Suprapubic skin (tissue), 4 donors: ENCODE measurements at regions not wholly inside any gene's neighbourhood (a gene's known extent, or its start where the extent isn't known, plus 50 kb on each side); places are given as distances from the start of the nearest gene placed in this dataset.

Experiments
- DNase-seq, 2 donors: peaks; one replicate each; pipeline ENCODE4 v3.0.0-alpha.2; 2019; ENCODE audit warnings: low spot score in 2 of 2
- H3K27ac ChIP-seq: fragments of 200-600 bp; sonication (generic); one replicate; pipeline ENCODE4 v1.5.1; 2019
- H3K27me3 ChIP-seq: fragments of 200-600 bp; sonication (generic); one replicate; pipeline ENCODE4 v1.5.1; 2019
- H3K36me3 ChIP-seq: fragments of 200-600 bp; sonication (generic); one replicate; pipeline ENCODE4 v1.5.1; 2019
- H3K4me1 ChIP-seq: fragments of 200-600 bp; sonication (generic); one replicate; pipeline ENCODE4 v1.5.1; 2019
- H3K4me3 ChIP-seq: fragments of 200-600 bp; sonication (generic); one replicate; pipeline ENCODE4 v1.5.1; 2019; ENCODE audit warnings: mild to moderate bottlenecking
- H3K9me3 ChIP-seq: fragments of 200-600 bp; sonication (generic); one replicate; pipeline ENCODE4 v1.5.1; 2019
- EP300 ChIP-seq: sonication (generic); formaldehyde crosslinking; IDR thresholded peaks from one replicate; pipeline ENCODE4 v1.6.1; 2017; ENCODE audit warnings: antibody characterized with exemption
- POLR2A ChIP-seq, 2 donors: fragments of 450-650 bp; IDR thresholded peaks; one replicate each; pipeline ENCODE4 v1.6.1; 2017; ENCODE audit warnings: antibody characterized with exemption in 2 of 2, mild to moderate bottlenecking in 2 of 2, moderate library complexity in 2 of 2
- POLR2AphosphoS5 ChIP-seq, 3 donors: sonication (generic); formaldehyde crosslinking; IDR thresholded peaks; one replicate each; pipeline ENCODE4 v1.6.1; 2017; ENCODE audit warnings: antibody characterized with exemption in 3 of 3
- WGBS: methylation state at CpG from one replicate; pipeline ENCODE4 v1.1.5; 2018; 5-methylcytosine and 5-hydroxymethylcytosine counted together
- TF ChIP-seq, protein P1 (sequence below), 2 donors: fragments of 200-600 bp in 1 of 2; fragments of 450-650 bp in 1 of 2; sonication (generic) in 1 of 2; IDR thresholded peaks; one replicate each; pipeline ENCODE4 v1.5.1; 2016 to 2019; ENCODE audit warnings: antibody characterized with exemption in 2 of 2, mild to moderate bottlenecking in 1 of 2, moderate library complexity in 1 of 2

DNA sequence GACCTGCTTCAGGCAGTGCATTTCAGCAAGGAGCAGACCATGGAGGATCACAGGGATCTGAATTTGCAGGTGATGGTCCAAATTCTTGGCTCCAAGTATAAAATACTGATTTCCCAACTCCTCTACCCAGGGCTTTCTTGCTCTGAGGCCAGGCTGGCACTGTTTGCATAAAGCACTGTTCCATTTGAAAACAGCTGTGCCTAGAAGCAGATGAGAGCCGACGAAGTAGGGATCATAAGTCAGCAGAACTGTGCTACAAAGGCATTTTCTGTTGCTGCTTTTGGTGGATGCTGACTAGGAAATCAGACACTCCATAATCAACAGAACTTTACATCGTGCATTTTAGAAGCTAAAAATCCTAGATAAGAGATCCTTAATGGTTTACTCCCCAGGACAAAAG is 126.4 kb downstream of the MAT2B start:
- Histone ChIP-seq H3K27ac (no peak overlapping the region), H3K4me3 (no peak overlapping the region), H3K9me3 (no peaks in the 10 kb centered on the region), H3K36me3 (no peaks in the 10 kb centered on the region), H3K4me1 (no peaks in the 10 kb centered on the region), H3K27me3 (no peaks in the 10 kb centered on the region)
- 38% methylated on average over 3 of the region's 3 CpGs for WGBS
- no peak for DNase-seq
- TF ChIP-seq, protein P1, sequence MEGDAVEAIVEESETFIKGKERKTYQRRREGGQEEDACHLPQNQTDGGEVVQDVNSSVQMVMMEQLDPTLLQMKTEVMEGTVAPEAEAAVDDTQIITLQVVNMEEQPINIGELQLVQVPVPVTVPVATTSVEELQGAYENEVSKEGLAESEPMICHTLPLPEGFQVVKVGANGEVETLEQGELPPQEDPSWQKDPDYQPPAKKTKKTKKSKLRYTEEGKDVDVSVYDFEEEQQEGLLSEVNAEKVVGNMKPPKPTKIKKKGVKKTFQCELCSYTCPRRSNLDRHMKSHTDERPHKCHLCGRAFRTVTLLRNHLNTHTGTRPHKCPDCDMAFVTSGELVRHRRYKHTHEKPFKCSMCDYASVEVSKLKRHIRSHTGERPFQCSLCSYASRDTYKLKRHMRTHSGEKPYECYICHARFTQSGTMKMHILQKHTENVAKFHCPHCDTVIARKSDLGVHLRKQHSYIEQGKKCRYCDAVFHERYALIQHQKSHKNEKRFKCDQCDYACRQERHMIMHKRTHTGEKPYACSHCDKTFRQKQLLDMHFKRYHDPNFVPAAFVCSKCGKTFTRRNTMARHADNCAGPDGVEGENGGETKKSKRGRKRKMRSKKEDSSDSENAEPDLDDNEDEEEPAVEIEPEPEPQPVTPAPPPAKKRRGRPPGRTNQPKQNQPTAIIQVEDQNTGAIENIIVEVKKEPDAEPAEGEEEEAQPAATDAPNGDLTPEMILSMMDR (IDR thresholded peaks at IDR 0.05) = no peak
- TF ChIP-seq POLR2A (IDR thresholded peaks at IDR 0.05) (no peak), EP300 (no peak), POLR2AphosphoS5 (IDR thresholded peaks at IDR 0.05) (no peak)

DNA sequence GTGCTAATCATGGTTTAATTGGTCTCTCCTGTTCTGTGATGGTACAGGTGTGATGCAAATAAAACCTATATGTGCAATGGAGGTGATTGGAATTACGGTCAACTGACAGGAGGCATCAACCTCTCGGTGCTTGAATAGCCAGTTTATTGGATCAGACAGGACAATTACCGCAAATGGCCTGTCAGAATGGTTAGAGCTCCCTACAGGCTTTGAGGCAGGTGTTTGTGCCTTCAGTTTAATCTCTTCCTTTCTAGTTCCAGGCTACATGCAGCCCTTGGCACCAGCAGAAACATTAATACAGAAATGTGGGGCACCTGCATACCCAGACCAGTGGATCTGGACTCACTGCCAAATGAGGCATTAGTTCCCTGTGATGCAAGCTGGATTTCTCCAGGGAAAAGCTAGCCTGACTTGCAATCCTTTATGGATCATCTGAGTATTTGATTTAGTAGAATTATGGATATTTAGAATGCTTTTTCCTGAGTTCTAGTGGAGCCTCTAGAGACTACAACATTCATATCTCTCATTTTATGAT is 128.6 kb downstream of the MAT2B start:
- no peak for DNase-seq
- 51% methylated on average over 3 of the region's 3 CpGs for WGBS
- H3K9me3 ChIP-seq = no peaks in the 10 kb centered on the region
- no peaks in the 10 kb centered on the region for H3K36me3 ChIP-seq
- H3K4me1 ChIP-seq = no peaks in the 10 kb centered on the region
- no peak overlapping the region for H3K4me3 ChIP-seq
- TF ChIP-seq POLR2AphosphoS5 (IDR thresholded peaks at IDR 0.05) = no peak
- no peak for TF ChIP-seq EP300
- TF ChIP-seq POLR2A (IDR thresholded peaks at IDR 0.05) = no peak
- TF ChIP-seq, protein P1 (IDR thresholded peaks at IDR 0.05) = no peak
- no peaks in the 10 kb centered on the region for H3K27me3 ChIP-seq
- no peak overlapping the region for H3K27ac ChIP-seq

DNA sequence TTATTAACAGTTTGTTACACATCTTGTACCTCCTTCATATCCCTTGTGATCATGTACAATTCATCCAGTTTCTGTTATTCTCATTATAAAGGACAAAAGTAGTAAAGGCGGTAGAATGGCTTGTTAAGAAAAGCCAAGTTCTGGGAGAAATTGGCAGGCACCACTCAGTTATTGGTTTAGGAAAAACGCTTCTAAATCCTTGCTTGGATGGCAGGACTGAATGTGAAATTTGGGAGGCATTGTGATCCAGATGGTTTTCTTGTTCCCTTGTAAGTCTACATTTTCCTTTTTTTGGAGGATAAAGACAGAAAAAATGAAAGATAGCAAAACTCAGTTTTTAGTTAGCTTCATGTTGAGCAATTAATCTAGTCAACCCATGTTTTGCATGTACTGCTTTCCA is 130.2 kb downstream of the MAT2B start:
- DNase-seq = no peak
- no peaks in the 10 kb centered on the region for H3K27me3 ChIP-seq
- no peaks in the 10 kb centered on the region for H3K4me1 ChIP-seq
- 39% methylated on average over 2 of the region's 2 CpGs for WGBS
- H3K4me3 ChIP-seq = no peak overlapping the region
- no peaks in the 10 kb centered on the region for H3K36me3 ChIP-seq
- TF ChIP-seq, protein P1 (IDR thresholded peaks at IDR 0.05) = no peak
- TF ChIP-seq POLR2A (IDR thresholded peaks at IDR 0.05) (no peak), POLR2AphosphoS5 (IDR thresholded peaks at IDR 0.05) (no peak), EP300 (no peak)
- H3K9me3 ChIP-seq = no peaks in the 10 kb centered on the region
- H3K27ac ChIP-seq = no peak overlapping the region

DNA sequence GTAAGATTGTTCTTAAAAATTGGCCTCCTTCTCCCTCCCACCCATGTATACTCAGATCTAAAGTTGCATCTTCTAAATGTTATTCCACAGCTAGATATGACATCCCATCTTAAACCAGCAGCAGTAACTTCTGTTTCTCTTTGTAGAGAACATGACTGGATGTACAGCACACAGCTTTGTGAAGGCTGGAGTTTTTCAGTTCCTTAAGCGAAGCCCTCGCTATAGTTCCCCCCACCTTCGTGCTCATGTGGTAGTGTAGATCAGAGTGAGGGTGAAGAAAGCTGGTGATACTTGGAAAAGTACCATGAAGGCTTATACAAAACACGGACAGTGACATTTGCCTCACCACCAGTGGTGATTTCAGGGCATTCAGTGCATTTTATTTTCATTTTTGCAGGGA is 137.5 kb downstream of the MAT2B start:
- Histone ChIP-seq H3K4me3 (no peak overlapping the region), H3K9me3 (no peaks in the 10 kb centered on the region), H3K27ac (no peak overlapping the region), H3K36me3 (no peaks in the 10 kb centered on the region), H3K27me3 (no peaks in the 10 kb centered on the region), H3K4me1 (no peaks in the 10 kb centered on the region)
- DNase-seq = no peak
- WGBS = 60% methylated on average over 4 of the region's 4 CpGs
- TF ChIP-seq EP300 (no peak), POLR2A (IDR thresholded peaks at IDR 0.05) (no peak), POLR2AphosphoS5 (IDR thresholded peaks at IDR 0.05) (no peak)
- TF ChIP-seq, protein P1 (IDR thresholded peaks at IDR 0.05) = no peak

DNA sequence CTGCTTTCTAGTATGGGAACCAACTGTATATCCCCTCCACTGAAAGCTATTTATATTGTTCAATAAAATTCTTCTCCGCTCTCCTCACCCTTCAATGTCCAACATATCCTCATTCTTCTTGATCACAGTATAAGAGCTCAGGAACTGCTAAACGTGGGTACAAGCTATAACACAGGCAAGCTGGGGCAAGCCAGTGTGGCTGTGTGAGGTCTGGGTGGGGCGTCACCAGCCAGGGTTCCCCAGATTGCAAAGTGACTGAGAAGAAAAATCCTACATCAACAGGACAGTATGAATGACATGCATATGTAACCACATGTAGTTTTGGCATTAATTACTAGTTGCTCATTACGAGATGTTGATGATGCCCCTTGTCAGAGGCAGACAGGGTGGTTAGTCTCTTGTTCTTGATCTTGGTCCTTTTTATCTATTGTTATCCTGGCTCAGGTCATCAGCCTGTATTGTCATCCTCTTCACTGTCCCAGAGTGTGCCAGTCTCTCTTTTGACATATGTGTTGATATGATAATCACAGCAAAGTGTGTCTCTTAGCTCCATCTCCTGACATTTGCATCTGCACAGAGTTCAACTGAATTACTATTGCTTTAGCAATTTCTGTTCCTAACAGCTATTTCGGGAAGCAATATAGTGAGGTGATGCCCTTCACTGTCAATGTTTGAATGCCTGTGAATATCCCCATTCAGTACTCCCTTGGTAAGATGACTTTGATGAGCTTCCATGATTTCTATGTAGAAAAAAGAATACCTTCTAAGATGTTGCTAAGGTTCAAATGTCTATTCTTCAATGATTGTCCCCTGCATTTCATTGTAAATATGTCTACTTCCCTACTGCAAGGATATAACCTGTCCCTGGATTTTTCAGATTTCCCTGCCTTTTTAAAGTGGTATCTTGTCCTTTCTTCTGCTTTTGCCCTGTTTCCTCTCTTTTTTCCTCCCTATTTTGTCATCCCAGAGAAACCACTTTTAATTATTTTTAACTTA is 140.3 kb downstream of the MAT2B start:
- TF ChIP-seq, protein P1 (IDR thresholded peaks at IDR 0.05) = no peak
- TF ChIP-seq POLR2A (IDR thresholded peaks at IDR 0.05) (no peak), EP300 (no peak), POLR2AphosphoS5 (IDR thresholded peaks at IDR 0.05) (no peak)
- WGBS = 50% methylated on average over 5 of the region's 5 CpGs
- Histone ChIP-seq H3K9me3 (no peaks in the 10 kb centered on the region), H3K36me3 (no peaks in the 10 kb centered on the region), H3K4me3 (no peak overlapping the region), H3K27me3 (no peaks in the 10 kb centered on the region), H3K27ac (no peak overlapping the region), H3K4me1 (no peaks in the 10 kb centered on the region)
- no peak for DNase-seq
